ENCODE measurements at regions not wholly inside any gene's neighbourhood (a gene's known extent, or its start where the extent isn't known, plus 50 kb on each side); places are given as distances from the start of the nearest gene placed in this dataset.

DNA sequence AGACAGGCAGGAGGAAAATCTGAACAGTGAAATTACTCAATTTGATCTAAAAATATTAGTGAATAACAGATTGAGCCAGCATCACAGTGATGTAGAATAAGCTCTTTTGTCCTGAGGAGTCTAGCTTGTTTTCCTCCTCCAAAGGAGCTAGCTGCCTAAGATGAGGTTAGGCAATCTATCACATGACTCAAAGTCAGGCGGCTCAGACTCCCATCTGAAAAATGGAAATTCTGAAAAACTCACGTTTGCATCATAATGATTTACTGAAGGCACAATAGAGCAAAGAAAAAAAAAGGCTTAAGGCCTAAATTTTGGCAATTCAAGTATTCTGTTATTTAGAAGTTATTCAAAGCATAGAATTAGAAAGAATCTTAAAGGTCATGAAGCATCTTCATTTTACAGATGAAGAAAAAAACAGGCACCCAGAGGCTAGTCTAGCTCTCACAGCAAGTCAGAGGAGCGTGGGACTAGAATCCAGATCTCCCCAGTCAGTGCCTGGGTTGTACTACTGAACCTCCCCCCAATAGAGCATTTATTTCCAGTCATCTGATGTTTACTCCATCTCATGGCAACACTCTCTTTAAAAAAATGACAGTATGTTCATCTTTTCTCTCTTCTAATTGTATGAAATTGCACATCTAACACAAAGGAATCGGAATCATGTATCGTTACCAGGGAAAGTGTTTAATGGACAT lies 62.5 kb upstream of the ATF3 start:
- DNase-seq (ENCODE audit: low read depth), result no peak
- H3K4me3 ChIP-seq (ENCODE audit: low read depth, low read length), result no peak overlapping the region
- TF ChIP-seq, protein P1, sequence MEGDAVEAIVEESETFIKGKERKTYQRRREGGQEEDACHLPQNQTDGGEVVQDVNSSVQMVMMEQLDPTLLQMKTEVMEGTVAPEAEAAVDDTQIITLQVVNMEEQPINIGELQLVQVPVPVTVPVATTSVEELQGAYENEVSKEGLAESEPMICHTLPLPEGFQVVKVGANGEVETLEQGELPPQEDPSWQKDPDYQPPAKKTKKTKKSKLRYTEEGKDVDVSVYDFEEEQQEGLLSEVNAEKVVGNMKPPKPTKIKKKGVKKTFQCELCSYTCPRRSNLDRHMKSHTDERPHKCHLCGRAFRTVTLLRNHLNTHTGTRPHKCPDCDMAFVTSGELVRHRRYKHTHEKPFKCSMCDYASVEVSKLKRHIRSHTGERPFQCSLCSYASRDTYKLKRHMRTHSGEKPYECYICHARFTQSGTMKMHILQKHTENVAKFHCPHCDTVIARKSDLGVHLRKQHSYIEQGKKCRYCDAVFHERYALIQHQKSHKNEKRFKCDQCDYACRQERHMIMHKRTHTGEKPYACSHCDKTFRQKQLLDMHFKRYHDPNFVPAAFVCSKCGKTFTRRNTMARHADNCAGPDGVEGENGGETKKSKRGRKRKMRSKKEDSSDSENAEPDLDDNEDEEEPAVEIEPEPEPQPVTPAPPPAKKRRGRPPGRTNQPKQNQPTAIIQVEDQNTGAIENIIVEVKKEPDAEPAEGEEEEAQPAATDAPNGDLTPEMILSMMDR (conservative IDR thresholded peaks at IDR 0.05; ENCODE audit: low read depth, low read length), result no peak

DNA sequence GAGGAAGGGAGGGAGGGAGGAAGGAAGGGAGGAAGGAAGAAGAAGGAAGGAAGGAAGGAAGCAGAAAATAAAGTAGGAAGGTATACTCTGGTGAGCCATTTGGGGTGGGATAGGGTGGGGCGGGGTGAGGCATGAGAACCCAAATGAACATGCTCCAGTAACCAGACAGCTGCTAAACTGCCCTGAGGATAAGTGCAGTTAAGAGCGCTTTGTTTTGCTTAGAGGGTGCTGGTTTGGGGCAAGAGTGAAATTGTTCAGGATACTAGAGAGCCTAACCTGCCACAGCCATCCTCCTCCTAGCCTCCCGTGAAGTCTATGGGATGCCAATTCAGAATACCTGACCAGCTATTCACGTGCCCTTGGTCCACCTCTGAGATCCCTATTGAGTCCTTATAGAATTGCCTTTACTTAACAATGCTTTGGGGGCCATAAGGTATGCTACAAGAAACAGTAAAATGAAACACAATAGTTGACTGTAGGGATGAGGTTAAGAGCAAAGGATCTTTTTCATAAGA lies 59.0 kb upstream of the ATF3 start:
- TF ChIP-seq, protein P1 (conservative IDR thresholded peaks at IDR 0.05; ENCODE audit: low read depth, low read length), result no peak
- no peak for DNase-seq (ENCODE audit: low read depth)
- H3K4me3 ChIP-seq (ENCODE audit: low read depth, low read length), result no peak overlapping the region

- no peak overlapping the region for H3K4me3 ChIP-seq (ENCODE audit: low read depth, low read length)
- no peak for DNase-seq (ENCODE audit: low read depth)
- TF ChIP-seq, protein P1 (conservative IDR thresholded peaks at IDR 0.05; ENCODE audit: low read depth, low read length), result no peak
Measured at GRCh38 chr1:212551929-212552328, 56.6 kb upstream of the ATF3 start.

- TF ChIP-seq, protein P1 (conservative IDR thresholded peaks at IDR 0.05; ENCODE audit: low read depth, low read length), result no peak
- H3K4me3 ChIP-seq (ENCODE audit: low read depth, low read length), result no peak overlapping the region
- no peak for DNase-seq (ENCODE audit: low read depth)
Measured at GRCh38 chr1:212553676-212554075, 54.9 kb upstream of the ATF3 start.

- DNase-seq (ENCODE audit: low read depth), result no peak
- no peak overlapping the region for H3K4me3 ChIP-seq (ENCODE audit: low read depth, low read length)
- TF ChIP-seq, protein P1 (conservative IDR thresholded peaks at IDR 0.05; ENCODE audit: low read depth, low read length), result no peak
Measured at GRCh38 chr1:212554401-212554800, 54.2 kb upstream of the ATF3 start.

DNA sequence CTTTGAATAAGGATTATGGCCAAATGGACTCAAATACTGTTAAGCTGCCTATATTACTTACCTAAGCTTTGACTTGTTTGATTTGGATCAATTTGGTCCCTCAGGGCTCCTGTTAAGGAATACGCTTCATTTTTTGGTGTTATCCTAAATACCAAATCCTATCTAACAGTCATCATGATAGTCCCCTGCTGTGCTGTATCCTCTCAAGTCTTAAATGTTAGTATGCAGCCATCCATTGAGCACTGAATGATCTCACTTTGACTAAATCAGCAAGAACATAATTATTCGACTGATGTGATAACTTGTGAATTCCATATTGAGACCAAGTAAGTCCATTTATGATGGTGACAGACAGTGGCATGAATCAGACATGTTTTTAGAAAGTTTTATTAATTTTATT lies 53.1 kb upstream of the ATF3 start:
- no peak overlapping the region for H3K4me3 ChIP-seq (ENCODE audit: low read depth, low read length)
- TF ChIP-seq, protein P1 (conservative IDR thresholded peaks at IDR 0.05; ENCODE audit: low read depth, low read length), result no peak
- no peak for DNase-seq (ENCODE audit: low read depth)
